ENCODE measurements at regions not wholly inside any gene's neighbourhood (a gene's known extent, or its start where the extent isn't known, plus 50 kb on each side); places are given as distances from the start of the nearest gene placed in this dataset.

GRCh38 chr10:35838054-35838453, 196.0 kb upstream of the FZD8 start:
- Histone ChIP-seq H3K27me3 (replicated peaks; ENCODE audit: insufficient read depth, low read depth, low read length, poor library complexity) (no peaks in the 10 kb centered on the region), H3K27ac (ENCODE audit: low read depth, low read length, poor library complexity, severe bottlenecking) (no peak overlapping the region), H3K9me3 (ENCODE audit: low read depth, low read length, poor library complexity, severe bottlenecking) (no peaks in the 10 kb centered on the region), H3K4me1 (ENCODE audit: insufficient read depth, low read length, poor library complexity, severe bottlenecking) (no peaks in the 10 kb centered on the region), H3K36me3 (ENCODE audit: insufficient read depth, low read length, poor library complexity, severe bottlenecking) (no peaks in the 10 kb centered on the region), H3K4me3 (ENCODE audit: low read depth, low read length, poor library complexity, severe bottlenecking) (no peak overlapping the region)
- TF ChIP-seq EZH2 (IDR thresholded peaks at IDR 0.05; ENCODE audit: borderline replicate concordance, low read depth, low read length, poor library complexity, severe bottlenecking) (no peak), CTCF (conservative IDR thresholded peaks at IDR 0.05; ENCODE audit: low read depth, low read length) (no peak)
- BruUV-seq (replicated peaks): no TSS peak
- ChIA-PET POLR2A (ENCODE audit: low non-redundant PET) (no interaction called here), CTCF (no interaction called here)
- DNase-seq (ENCODE audit: low spot score): no peak
- intact Hi-C loops (cut with micrococcal nuclease; ENCODE audit: unreplicated experiment): no loop called here

GRCh38 chr10:35835545-35835944, 193.4 kb upstream of the FZD8 start:
- Histone ChIP-seq H3K36me3 (ENCODE audit: insufficient read depth, low read length, poor library complexity, severe bottlenecking) (no peaks in the 10 kb centered on the region), H3K4me3 (ENCODE audit: low read depth, low read length, poor library complexity, severe bottlenecking) (no peak overlapping the region), H3K27me3 (replicated peaks; ENCODE audit: insufficient read depth, low read depth, low read length, poor library complexity) (no peaks in the 10 kb centered on the region), H3K9me3 (ENCODE audit: low read depth, low read length, poor library complexity, severe bottlenecking) (no peaks in the 10 kb centered on the region), H3K27ac (ENCODE audit: low read depth, low read length, poor library complexity, severe bottlenecking) (no peak overlapping the region), H3K4me1 (ENCODE audit: insufficient read depth, low read length, poor library complexity, severe bottlenecking) (no peaks in the 10 kb centered on the region)
- BruUV-seq (replicated peaks): no TSS peak
- intact Hi-C loops (cut with micrococcal nuclease; ENCODE audit: unreplicated experiment): no loop called here
- TF ChIP-seq CTCF (conservative IDR thresholded peaks at IDR 0.05; ENCODE audit: low read depth, low read length): no peak
- TF ChIP-seq EZH2 (IDR thresholded peaks at IDR 0.05; ENCODE audit: borderline replicate concordance, low read depth, low read length, poor library complexity, severe bottlenecking): no peak
- CTCF ChIA-PET: no interaction called here
- POLR2A ChIA-PET (ENCODE audit: low non-redundant PET): no interaction called here
- no peak for DNase-seq (ENCODE audit: low spot score)

GRCh38 chr10:35834877-35835494, 192.9 kb upstream of the FZD8 start:
- Histone ChIP-seq H3K4me3 (ENCODE audit: low read depth, low read length, poor library complexity, severe bottlenecking) (no peak overlapping the region), H3K9me3 (ENCODE audit: low read depth, low read length, poor library complexity, severe bottlenecking) (no peaks in the 10 kb centered on the region), H3K36me3 (ENCODE audit: insufficient read depth, low read length, poor library complexity, severe bottlenecking) (no peaks in the 10 kb centered on the region), H3K27me3 (replicated peaks; ENCODE audit: insufficient read depth, low read depth, low read length, poor library complexity) (no peaks in the 10 kb centered on the region), H3K27ac (ENCODE audit: low read depth, low read length, poor library complexity, severe bottlenecking) (no peak overlapping the region), H3K4me1 (ENCODE audit: insufficient read depth, low read length, poor library complexity, severe bottlenecking) (no peaks in the 10 kb centered on the region)
- intact Hi-C loops (cut with micrococcal nuclease; ENCODE audit: unreplicated experiment): no loop called here
- POLR2A ChIA-PET (ENCODE audit: low non-redundant PET): no interaction called here
- no TSS peak for BruUV-seq (replicated peaks)
- no peak for TF ChIP-seq EZH2 (IDR thresholded peaks at IDR 0.05; ENCODE audit: borderline replicate concordance, low read depth, low read length, poor library complexity, severe bottlenecking)
- no peak for TF ChIP-seq CTCF (conservative IDR thresholded peaks at IDR 0.05; ENCODE audit: low read depth, low read length)
- CTCF ChIA-PET: no interaction called here
- no peak for DNase-seq (ENCODE audit: low spot score)

Measured in A673 (cell line).